H1 (cell line): ENCODE measurements at regions not wholly inside any gene's neighbourhood (a gene's known extent, or its start where the extent isn't known, plus 50 kb on each side); places are given as distances from the start of the nearest gene placed in this dataset.

ENCODE experiments used
- CTCF ChIA-PET: fragments of 300-600 bp; sonication (Branson Sonifier 250); formaldehyde crosslinking; loops from one replicate; lab custom pipeline; 2021; ENCODE audit not compliant: partially characterized antibody; lab: Charles Lee
- POLR2A ChIA-PET: fragments of 300-600 bp; sonication (Branson Sonifier 250); formaldehyde crosslinking; loops from one replicate; lab custom pipeline; 2021; ENCODE audit warnings: inconsistent platforms; ENCODE audit not compliant: partially characterized antibody; lab: Charles Lee
- DNase-seq, 2 experiments: peaks; one replicate each; pipeline versions ENCODE4 v3.0.0 to v3.0.0-alpha.2; 2010 to 2022; ENCODE audit warnings: low spot score in 2 of 2, low read depth in 1 of 2, mixed read lengths in 1 of 2
- FAIRE-seq: peaks from 2 replicates; lab custom pipeline; 2011; peaks lifted over from hg19 to GRCh38; lab: Jason Lieb, UNC
- H2AFZ ChIP-seq: 2 replicates; pipeline ENCODE4 v1.8.1; 2012; ENCODE audit warnings: low read length, inconsistent platforms
- H2AK5ac ChIP-seq: 2 replicates; pipeline ENCODE4 v1.6.1; 2013; ENCODE audit warnings: low read depth, low read length
- H2BK120ac ChIP-seq: replicated peaks from 2 replicates; pipeline ENCODE3; 2013; ENCODE audit warnings: low read depth, low read length, inconsistent platforms
- H2BK12ac ChIP-seq: 2 replicates; pipeline ENCODE4 v1.6.1; 2013; ENCODE audit warnings: low read depth, low read length
- H2BK15ac ChIP-seq: 2 replicates; pipeline ENCODE4 v1.6.1; 2013; ENCODE audit warnings: low read length
- H2BK20ac ChIP-seq: 2 replicates; pipeline ENCODE4 v1.6.1; 2013; ENCODE audit warnings: low read length
- H2BK5ac ChIP-seq: 2 replicates; pipeline ENCODE4 v1.6.1; 2013; ENCODE audit warnings: low read depth, low read length
- H3K14ac ChIP-seq: 2 replicates; pipeline ENCODE4 v1.6.1; 2013; ENCODE audit warnings: inconsistent platforms; ENCODE audit not compliant: insufficient read length
- H3K18ac ChIP-seq: 2 replicates; pipeline ENCODE4 v1.6.1; 2013; ENCODE audit warnings: low read length; ENCODE audit errors: extremely low read depth
- H3K23ac ChIP-seq: 2 replicates; pipeline ENCODE4 v1.6.1; 2013; ENCODE audit warnings: inconsistent platforms; ENCODE audit not compliant: insufficient read length
- H3K23me2 ChIP-seq: 2 replicates; pipeline ENCODE4 v1.6.1; 2013; ENCODE audit warnings: low read depth, low read length
- H3K27ac ChIP-seq: 2 replicates; pipeline ENCODE4 v1.6.1; 2011; ENCODE audit warnings: low read depth, low read length, inconsistent platforms
- H3K27me3 ChIP-seq, 4 experiments: replicated peaks in 1 of 4; 1 replicate in 1 of 4; 2 replicates in 3 of 4; pipeline versions ENCODE4 v1.6.1 to v1.8.1; 2011 to 2013; ENCODE audit warnings: low read length in 3 of 4, mild to moderate bottlenecking in 3 of 4, inconsistent platforms in 2 of 4, mixed read lengths in 2 of 4, moderate library complexity in 1 of 4; ENCODE audit not compliant: control insufficient read depth in 3 of 4, insufficient read depth in 3 of 4; ENCODE audit errors: extremely low read depth in 1 of 4
- H3K36me3 ChIP-seq, 4 experiments: 2 replicates each; pipeline versions ENCODE4 v1.6.1 to v1.8.1; 2011 to 2013; ENCODE audit warnings: mild to moderate bottlenecking in 4 of 4, low read length in 3 of 4, moderate library complexity in 2 of 4, control low read depth in 1 of 4, inconsistent platforms in 1 of 4; ENCODE audit not compliant: insufficient read depth in 4 of 4, control insufficient read depth in 2 of 4
- H3K4ac ChIP-seq: replicated peaks from 2 replicates; pipeline ENCODE3; 2013; ENCODE audit warnings: low read length, low read depth, mixed read lengths, inconsistent platforms; ENCODE audit not compliant: insufficient read length
- H3K4me1 ChIP-seq, 4 experiments: replicated peaks in 1 of 4; 1 replicate in 1 of 4; 2 replicates in 3 of 4; pipeline versions ENCODE4 v1.6.1 to v1.8.1; 2011 to 2013; ENCODE audit warnings: low read length in 3 of 4, inconsistent platforms in 2 of 4, mixed read lengths in 1 of 4; ENCODE audit not compliant: insufficient read depth in 4 of 4, control insufficient read depth in 3 of 4
- H3K4me2 ChIP-seq, 2 experiments: 2 replicates each; pipeline versions ENCODE4 v1.6.1 to v1.8.1; 2011 to 2013; ENCODE audit warnings: low read depth in 2 of 2, low read length in 2 of 2, control low read depth in 1 of 2, inconsistent platforms in 1 of 2, mild to moderate bottlenecking in 1 of 2; ENCODE audit not compliant: insufficient read depth in 1 of 2
- H3K4me3 ChIP-seq, 4 experiments: fragments of 200-600, 300-600 bp in 1 of 4; sonication (generic), shearing (Covaris generic), sonication (Bioruptor Twin) in 1 of 4; 2 replicates each; pipeline versions ENCODE4 v1.5.1 to v1.8.1; 2011 to 2016; ENCODE audit warnings: low read length in 4 of 4, low read depth in 3 of 4, control low read depth in 2 of 4, inconsistent platforms in 2 of 4, mild to moderate bottlenecking in 2 of 4, mixed read lengths in 1 of 4, moderate library complexity in 1 of 4; ENCODE audit not compliant: insufficient read depth in 2 of 4; ENCODE audit errors: extremely low read depth in 1 of 4
- H3K56ac ChIP-seq: replicated peaks from 2 replicates; pipeline ENCODE3; 2013; ENCODE audit warnings: low read depth, mild to moderate bottlenecking, mixed read lengths, low read length, inconsistent platforms; ENCODE audit not compliant: insufficient read length
- H3K79me1 ChIP-seq: 2 replicates; pipeline ENCODE4 v1.6.1; 2013; ENCODE audit warnings: low read depth, low read length, control low read depth
- H3K79me2 ChIP-seq, 2 experiments: 2 replicates each; pipeline versions ENCODE4 v1.6.1 to v1.8.1; 2012 to 2013; ENCODE audit warnings: low read length in 2 of 2, mild to moderate bottlenecking in 2 of 2, inconsistent platforms in 1 of 2; ENCODE audit not compliant: insufficient read depth in 2 of 2, control insufficient read depth in 1 of 2
- H3K9ac ChIP-seq, 4 experiments: replicated peaks in 1 of 4; 1 replicate in 1 of 4; 2 replicates in 3 of 4; pipeline versions ENCODE4 v1.6.1 to v1.8.1; 2011 to 2013; ENCODE audit warnings: low read depth in 3 of 4, low read length in 3 of 4, control low read depth in 2 of 4, mild to moderate bottlenecking in 2 of 4, moderate library complexity in 2 of 4, inconsistent platforms in 1 of 4; ENCODE audit errors: extremely low read depth in 1 of 4
- H3K9me3 ChIP-seq, 2 experiments: 2 replicates each; pipeline versions ENCODE4 v1.6.1 to v1.8.1; 2012 to 2013; ENCODE audit warnings: mild to moderate bottlenecking in 2 of 2, moderate library complexity in 2 of 2, control low read depth in 1 of 2, inconsistent platforms in 1 of 2, low read depth in 1 of 2, low read length in 1 of 2, mixed read lengths in 1 of 2; ENCODE audit not compliant: insufficient read depth in 2 of 2
- H4K20me1 ChIP-seq, 2 experiments: replicated peaks in 1 of 2; 2 replicates each; pipeline versions ENCODE3 to v1.8.1; 2011 to 2013; ENCODE audit warnings: inconsistent platforms in 2 of 2, low read length in 2 of 2, mild to moderate bottlenecking in 1 of 2; ENCODE audit not compliant: insufficient read depth in 2 of 2, control insufficient read depth in 1 of 2
- H4K5ac ChIP-seq: 2 replicates; pipeline ENCODE4 v1.6.1; 2013; ENCODE audit warnings: low read length, low read depth, mixed read lengths, inconsistent platforms; ENCODE audit not compliant: insufficient read length
- H4K8ac ChIP-seq: 2 replicates; pipeline ENCODE4 v1.8.0; 2013; ENCODE audit warnings: mild to moderate bottlenecking, moderate library complexity, low read length, inconsistent platforms; ENCODE audit not compliant: insufficient read depth; ENCODE audit errors: extremely low read depth
- H4K91ac ChIP-seq: replicated peaks from 2 replicates; pipeline ENCODE3; 2013; ENCODE audit warnings: low read length, mixed read lengths, inconsistent platforms; ENCODE audit not compliant: insufficient read length
- BCL11A ChIP-seq, 2 experiments: IDR thresholded peaks; one replicate each; pipeline ENCODE4 v1.6.1; 2011; ENCODE audit warnings: low read depth in 2 of 2, low read length in 2 of 2, mild to moderate bottlenecking in 2 of 2
- WGBS, 2 experiments: shearing (Covaris generic) in 1 of 2; methylation state at CpG; one replicate each; pipeline versions ENCODE4 v1.1.6 to v1.1.7; 2013 to 2015; ENCODE audit warnings: low lambda C conversion rate in 2 of 2, mixed read lengths in 2 of 2, inconsistent platforms in 1 of 2, low coverage in 1 of 2, missing lambda C conversion rate in 1 of 2; ENCODE audit not compliant: insufficient replicate concordance in 2 of 2, insufficient coverage in 1 of 2, insufficient read length in 1 of 2; ENCODE audit errors: extremely low coverage in 1 of 2, missing lambda C conversion rate in 1 of 2; 5-methylcytosine and 5-hydroxymethylcytosine counted together

DNA sequence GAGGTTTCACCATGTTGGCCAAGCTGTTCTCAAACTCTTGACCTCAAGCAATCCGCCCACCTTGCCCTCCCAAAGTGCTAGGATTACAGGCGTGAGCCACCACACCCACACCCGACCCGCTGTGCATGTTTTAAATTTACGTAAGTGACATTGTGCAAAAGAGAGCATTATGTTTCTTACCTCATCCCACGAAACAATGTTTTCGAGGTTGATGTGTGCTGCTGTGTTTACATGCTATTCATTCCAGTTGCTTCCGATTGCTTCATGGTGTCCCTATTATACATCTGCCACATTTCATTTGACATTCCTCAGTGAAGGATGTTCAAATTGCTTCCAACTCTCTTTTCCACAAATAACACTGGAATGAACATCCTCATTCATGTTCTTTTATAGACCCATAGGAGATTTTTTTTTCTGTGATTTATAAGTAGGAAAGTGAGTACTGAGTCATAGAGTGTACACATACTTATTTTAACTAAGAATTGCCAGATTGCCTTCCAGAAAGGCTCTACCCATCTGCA lies 403.9 kb upstream of the JARID2 start:
- Histone ChIP-seq H4K8ac (no peak overlapping the region), H3K4ac (no peak overlapping the region), H3K36me3 (no peaks in the 10 kb centered on the region), H3K18ac (no peak overlapping the region), H3K23me2 (no peaks in the 10 kb centered on the region), H3K27ac (no peak overlapping the region), H4K91ac (no peak overlapping the region), H2AFZ (no peak overlapping the region), H3K23ac (no peak overlapping the region)
- TF ChIP-seq BCL11A (IDR thresholded peaks at IDR 0.05; ENCODE audit: low read depth in 2 of 2, low read length in 2 of 2): no peak
- TF ChIP-seq, all 59 proteins: peak for 0
- Histone ChIP-seq H3K4me3 (no peak overlapping the region), H3K9ac (no peak overlapping the region), H2BK120ac (no peak overlapping the region), H3K27me3 (no peaks in the 10 kb centered on the region), H2BK5ac (no peak overlapping the region), H2AK5ac (no peak overlapping the region), H4K20me1 (no peaks in the 10 kb centered on the region), H3K4me1 (no peaks in the 10 kb centered on the region), H3K9me3 (no peaks in the 10 kb centered on the region), H3K4me2 (no peak overlapping the region), H3K79me1 (no peaks in the 10 kb centered on the region), H2BK20ac (no peak overlapping the region), H2BK15ac (no peak overlapping the region), H3K56ac (no peak overlapping the region), H2BK12ac (no peak overlapping the region), H3K79me2 (no peaks in the 10 kb centered on the region), H4K5ac (no peak overlapping the region), H3K14ac (no peak overlapping the region)
- FAIRE-seq (no peak), DNase-seq (no peak)
- POLR2A ChIA-PET: interaction anchor here (0.6 to 1.2 kb wide), 2 partner anchors 8 to 17 kb away, joined by 3 to 6 read pairs; no protein-coding TSS in a partner anchor
- WGBS, 2 experiments: 92% methylated on average over 8 of the region's 8 CpGs; no CpG with 5 or more reads in 1 of the 2 experiments
- CTCF ChIA-PET: interaction anchor here (1.1 kb wide), 1 partner anchor 12 kb away, joined by 3 read pairs; no protein-coding TSS in a partner anchor
